Dendritic cell treated with granulocyte-macrophage colony-stimulating factor and Interleukin-4, amounts not matched to agents 40 ng/mL and 50 ng/mL, for 4 days (primary cell): ENCODE measurements at regions not wholly inside any gene's neighbourhood (a gene's known extent, or its start where the extent isn't known, plus 50 kb on each side); places are given as distances from the start of the nearest gene placed in this dataset.

Experiments
- H3K27ac Mint-ChIP-seq: one replicate; pipeline ENCODE4 v1.8.0; 2022; ENCODE audit warnings: mild to moderate bottlenecking, mixed read lengths
- H3K27me3 Mint-ChIP-seq: one replicate; pipeline ENCODE4 v1.8.0; 2022; ENCODE audit warnings: mild to moderate bottlenecking, mixed read lengths
- H3K36me3 Mint-ChIP-seq: one replicate; pipeline ENCODE4 v1.8.0; 2022; ENCODE audit warnings: low read depth, mixed read lengths
- H3K4me1 Mint-ChIP-seq: one replicate; pipeline ENCODE4 v1.8.0; 2022; ENCODE audit warnings: low read depth, mixed read lengths
- H3K4me3 Mint-ChIP-seq: one replicate; pipeline ENCODE4 v1.8.0; 2022; ENCODE audit warnings: mild to moderate bottlenecking, moderate library complexity, mixed read lengths
- H3K9me3 Mint-ChIP-seq: one replicate; pipeline ENCODE4 v1.8.0; 2022; ENCODE audit warnings: mixed read lengths
- intact Hi-C: fragments of 100-400 bp; cut with micrococcal nuclease; formaldehyde crosslinking; loops from one replicate; pipeline ENCODE4 v1.15.0; 2022

GRCh38 chr2:217434180-217434975, 568.4 kb downstream of the TNS1 start:
- H3K27ac Mint-ChIP-seq, result no peak overlapping the region
- no peaks in the 10 kb centered on the region for H3K36me3 Mint-ChIP-seq
- H3K4me1 Mint-ChIP-seq, result peaks cover 39% of the 10 kb centered on the region
- intact Hi-C loops, result no loop called here
- no peak overlapping the region for H3K4me3 Mint-ChIP-seq
- H3K9me3 Mint-ChIP-seq, result no peaks in the 10 kb centered on the region
- peaks cover 40% of the 10 kb centered on the region for H3K27me3 Mint-ChIP-seq

GRCh38 chr2:217433522-217433921, 569.3 kb downstream of the TNS1 start:
- Mint-ChIP-seq H3K36me3 (no peaks in the 10 kb centered on the region), H3K27me3 (peaks cover 42% of the 10 kb centered on the region), H3K4me3 (no peak overlapping the region), H3K4me1 (peaks cover 35% of the 10 kb centered on the region), H3K27ac (no peak overlapping the region), H3K9me3 (no peaks in the 10 kb centered on the region)
- intact Hi-C loops, result no loop called here

- Mint-ChIP-seq H3K27me3 (peaks cover 42% of the 10 kb centered on the region), H3K4me1 (peaks cover 29% of the 10 kb centered on the region), H3K4me3 (no peak overlapping the region), H3K36me3 (no peaks in the 10 kb centered on the region), H3K9me3 (no peaks in the 10 kb centered on the region), H3K27ac (no peak overlapping the region)
- intact Hi-C loops, result no loop called here
Measured at GRCh38 chr2:217431577-217432269, 571.1 kb downstream of the TNS1 start.

GRCh38 chr2:217430916-217431576, 571.2 kb upstream of the TNP1 start:
- Mint-ChIP-seq H3K9me3 (no peaks in the 10 kb centered on the region), H3K27me3 (peaks cover 37% of the 10 kb centered on the region), H3K4me1 (peaks cover 29% of the 10 kb centered on the region), H3K4me3 (no peak overlapping the region), H3K36me3 (no peaks in the 10 kb centered on the region), H3K27ac (no peak overlapping the region)
- intact Hi-C loops, result no loop called here

- Mint-ChIP-seq H3K4me1 (peaks cover 29% of the 10 kb centered on the region), H3K36me3 (no peaks in the 10 kb centered on the region), H3K27ac (no peak overlapping the region), H3K9me3 (no peaks in the 10 kb centered on the region), H3K27me3 (peaks cover 38% of the 10 kb centered on the region), H3K4me3 (no peak overlapping the region)
- intact Hi-C loops, result no loop called here
Measured at GRCh38 chr2:217429981-217430500, 570.2 kb upstream of the TNP1 start.

- Mint-ChIP-seq H3K36me3 (no peaks in the 10 kb centered on the region), H3K4me1 (no peaks in the 10 kb centered on the region), H3K9me3 (no peaks in the 10 kb centered on the region), H3K27me3 (peaks cover 34% of the 10 kb centered on the region), H3K27ac (no peak overlapping the region), H3K4me3 (no peak overlapping the region)
- intact Hi-C loops, result no loop called here
Measured at GRCh38 chr2:217421834-217422233, 562.0 kb upstream of the TNP1 start.

- Mint-ChIP-seq H3K27ac (no peak overlapping the region), H3K36me3 (no peaks in the 10 kb centered on the region), H3K27me3 (peaks cover 32% of the 10 kb centered on the region), H3K4me3 (no peak overlapping the region), H3K4me1 (no peaks in the 10 kb centered on the region), H3K9me3 (no peaks in the 10 kb centered on the region)
- intact Hi-C loops, result no loop called here
Measured at GRCh38 chr2:217420854-217421253, 561.0 kb upstream of the TNP1 start.

GRCh38 chr2:217419055-217419671, 559.3 kb upstream of the TNP1 start:
- H3K4me1 Mint-ChIP-seq, result no peaks in the 10 kb centered on the region
- peaks cover 34% of the 10 kb centered on the region for H3K27me3 Mint-ChIP-seq
- H3K36me3 Mint-ChIP-seq, result no peaks in the 10 kb centered on the region
- H3K4me3 Mint-ChIP-seq, result no peak overlapping the region
- intact Hi-C loops, result no loop called here
- no peaks in the 10 kb centered on the region for H3K9me3 Mint-ChIP-seq
- no peak overlapping the region for H3K27ac Mint-ChIP-seq

GRCh38 chr2:217418544-217418943, 558.7 kb upstream of the TNP1 start:
- Mint-ChIP-seq H3K36me3 (no peaks in the 10 kb centered on the region), H3K27ac (no peak overlapping the region), H3K4me3 (no peak overlapping the region), H3K4me1 (no peaks in the 10 kb centered on the region), H3K9me3 (no peaks in the 10 kb centered on the region), H3K27me3 (peaks cover 38% of the 10 kb centered on the region)
- intact Hi-C loops, result no loop called here

- no peaks in the 10 kb centered on the region for H3K9me3 Mint-ChIP-seq
- no peak overlapping the region for H3K27ac Mint-ChIP-seq
- no peak overlapping the region for H3K4me3 Mint-ChIP-seq
- H3K4me1 Mint-ChIP-seq, result no peaks in the 10 kb centered on the region
- H3K27me3 Mint-ChIP-seq, result peaks cover 42% of the 10 kb centered on the region
- intact Hi-C loops, result no loop called here
- H3K36me3 Mint-ChIP-seq, result no peaks in the 10 kb centered on the region
Measured at GRCh38 chr2:217418090-217418489, 558.2 kb upstream of the TNP1 start.

- intact Hi-C loops, result no loop called here
- no peaks in the 10 kb centered on the region for H3K4me1 Mint-ChIP-seq
- no peaks in the 10 kb centered on the region for H3K36me3 Mint-ChIP-seq
- peaks cover 46% of the 10 kb centered on the region for H3K27me3 Mint-ChIP-seq
- no peak overlapping the region for H3K27ac Mint-ChIP-seq
- no peaks in the 10 kb centered on the region for H3K9me3 Mint-ChIP-seq
- no peak overlapping the region for H3K4me3 Mint-ChIP-seq
Measured at GRCh38 chr2:217417536-217417935, 557.7 kb upstream of the TNP1 start.

- peaks cover 56% of the 10 kb centered on the region for H3K27me3 Mint-ChIP-seq
- intact Hi-C loops, result no loop called here
- H3K4me1 Mint-ChIP-seq, result no peaks in the 10 kb centered on the region
- H3K9me3 Mint-ChIP-seq, result no peaks in the 10 kb centered on the region
- no peak overlapping the region for H3K4me3 Mint-ChIP-seq
- no peak overlapping the region for H3K27ac Mint-ChIP-seq
- H3K36me3 Mint-ChIP-seq, result no peaks in the 10 kb centered on the region
Measured at GRCh38 chr2:217415316-217415715, 555.5 kb upstream of the TNP1 start.

- Mint-ChIP-seq H3K9me3 (no peaks in the 10 kb centered on the region), H3K27ac (no peak overlapping the region), H3K4me3 (no peak overlapping the region), H3K4me1 (no peaks in the 10 kb centered on the region), H3K36me3 (no peaks in the 10 kb centered on the region), H3K27me3 (peaks cover 60% of the 10 kb centered on the region)
- intact Hi-C loops, result no loop called here
Measured at GRCh38 chr2:217414429-217414828, 554.6 kb upstream of the TNP1 start.

GRCh38 chr2:217413193-217413592, 553.3 kb upstream of the TNP1 start:
- Mint-ChIP-seq H3K36me3 (no peaks in the 10 kb centered on the region), H3K27me3 (peaks cover 56% of the 10 kb centered on the region), H3K27ac (no peak overlapping the region), H3K9me3 (no peaks in the 10 kb centered on the region), H3K4me3 (no peak overlapping the region), H3K4me1 (no peaks in the 10 kb centered on the region)
- intact Hi-C loops, result no loop called here
